NCI-H2029 (cell line): ENCODE measurements at regions not wholly inside any gene's neighbourhood (a gene's known extent, or its start where the extent isn't known, plus 50 kb on each side); places are given as distances from the start of the nearest gene placed in this dataset.

ENCODE experiments used
- DNase-seq: peaks from one replicate; lab custom pipeline; 2025; lab: John Stamatoyannopoulos, UW

- DNase-seq, result no peak
Measured at GRCh38 chr6:23027281-23027680, 457.9 kb downstream of the HDGFL1 start.

DNA sequence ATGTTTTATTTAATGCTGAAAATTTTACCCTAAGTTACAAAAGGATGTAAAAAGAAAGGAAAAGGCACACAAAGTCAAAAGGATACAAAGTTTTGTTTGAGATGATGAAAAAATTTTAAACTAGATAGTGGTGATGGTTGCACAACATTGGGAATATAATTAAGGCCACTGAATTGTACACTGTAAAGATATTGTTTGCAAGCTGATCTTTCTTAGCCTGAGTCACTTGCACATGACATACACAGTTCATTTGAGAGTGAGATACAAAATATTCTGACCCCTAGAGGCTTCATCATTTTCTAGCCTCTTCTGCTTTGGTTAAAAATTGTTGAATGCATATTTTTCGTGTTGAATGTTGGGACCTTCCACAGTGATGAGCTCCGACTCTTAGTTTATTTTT, 462.6 kb downstream of the HDGFL1 start:
- DNase-seq, result no peak

DNA sequence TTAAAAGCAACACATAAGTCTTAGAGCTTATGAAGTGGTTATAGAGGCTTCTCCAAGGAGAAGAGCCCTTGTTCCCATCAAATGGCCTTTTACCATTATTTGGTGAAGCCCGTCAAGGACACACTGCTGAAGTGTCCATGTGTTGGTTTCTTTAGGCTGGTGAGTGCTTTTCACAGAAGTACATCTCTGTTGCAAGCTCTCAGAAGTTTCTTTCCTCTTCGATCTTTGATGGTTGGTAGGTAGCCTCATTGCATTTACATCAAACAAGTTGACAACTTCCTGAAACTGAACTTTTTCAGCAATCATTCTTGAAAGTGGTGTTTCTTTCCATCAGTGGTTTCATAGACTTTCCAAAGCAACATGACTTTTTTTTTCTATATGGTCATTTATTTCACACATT, 465.6 kb downstream of the HDGFL1 start:
- no peak for DNase-seq

GRCh38 chr6:23036406-23036983, 467.1 kb downstream of the HDGFL1 start:
- no peak for DNase-seq

DNA sequence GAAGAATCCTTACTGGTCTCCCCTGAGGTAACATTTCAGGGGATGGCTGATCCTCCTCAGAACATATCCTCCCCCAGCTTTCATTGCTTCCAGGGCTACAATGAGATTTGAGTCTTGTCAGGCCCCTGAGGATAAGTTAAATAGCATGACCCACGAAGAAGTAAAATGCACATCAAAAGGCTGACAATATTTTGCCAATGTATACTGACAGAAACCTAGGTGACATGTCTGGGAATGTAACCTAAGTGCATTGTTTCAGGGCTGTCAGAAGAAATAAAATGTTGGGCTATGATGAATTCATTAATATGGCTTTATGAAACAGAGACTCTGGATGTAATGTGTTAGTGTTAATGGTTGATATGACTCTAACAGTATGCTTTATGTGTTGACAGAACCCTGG, 471.5 kb downstream of the HDGFL1 start:
- DNase-seq, result no peak

DNA sequence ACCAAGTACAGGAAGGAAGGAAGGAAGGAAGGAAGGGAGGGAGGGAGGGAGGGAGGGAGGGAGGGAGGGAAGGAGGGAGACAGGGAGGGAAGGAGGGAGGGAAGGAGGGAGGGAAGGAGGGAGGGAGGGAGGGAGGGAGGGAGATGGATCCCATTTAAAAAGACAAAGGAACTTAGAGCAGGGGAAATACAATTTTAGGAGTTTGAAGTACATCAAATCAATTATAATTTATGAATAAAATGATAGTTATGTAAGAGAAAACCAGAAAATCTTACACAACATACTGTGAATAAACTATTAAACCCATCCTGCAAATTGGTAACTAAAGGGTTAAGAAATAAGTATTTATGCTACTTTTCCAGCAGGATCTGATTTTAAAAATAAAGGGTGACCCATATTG, 475.9 kb downstream of the HDGFL1 start:
- DNase-seq, result no peak

DNA sequence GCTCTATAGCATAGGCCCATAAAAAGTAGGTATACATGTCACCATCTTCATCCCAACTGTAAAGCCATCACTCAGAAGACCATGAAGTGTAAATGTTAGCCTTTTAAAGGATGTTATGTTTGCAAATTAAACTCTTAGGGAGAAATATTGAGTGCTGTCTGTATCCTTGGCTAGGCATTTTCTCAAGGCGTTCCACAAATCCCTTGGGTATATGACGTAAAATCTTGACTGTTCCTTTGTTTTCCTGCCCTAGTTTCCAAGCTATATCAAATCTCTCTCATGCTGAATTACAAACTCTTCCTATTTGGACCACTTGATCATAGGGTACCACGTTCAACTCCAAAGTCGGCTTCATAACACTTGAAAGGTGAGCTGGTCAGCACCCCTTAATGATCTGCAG, 486.2 kb downstream of the HDGFL1 start:
- DNase-seq, result no peak

DNA sequence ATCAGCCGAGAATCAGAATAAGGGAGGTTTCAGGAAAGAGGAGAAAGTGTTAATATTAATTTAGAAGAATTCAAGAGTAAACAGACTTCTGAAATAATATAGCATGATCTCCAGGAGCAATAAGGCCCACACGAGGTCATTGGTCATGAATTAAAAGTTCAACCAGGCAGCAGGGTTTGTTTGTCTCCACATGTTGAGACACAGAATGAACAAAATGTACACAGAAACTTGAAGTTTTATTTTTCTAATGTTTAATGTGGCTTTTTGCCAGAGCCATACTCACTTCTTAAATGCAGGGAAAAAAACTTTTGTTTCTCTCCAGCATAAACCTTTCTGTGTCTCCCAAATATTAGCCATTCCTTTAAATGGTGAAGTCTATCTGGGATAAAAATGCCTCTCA, 504.5 kb downstream of the HDGFL1 start:
- no peak for DNase-seq

GRCh38 chr6:23077772-23078171, 508.4 kb downstream of the HDGFL1 start:
- DNase-seq, result no peak

DNA sequence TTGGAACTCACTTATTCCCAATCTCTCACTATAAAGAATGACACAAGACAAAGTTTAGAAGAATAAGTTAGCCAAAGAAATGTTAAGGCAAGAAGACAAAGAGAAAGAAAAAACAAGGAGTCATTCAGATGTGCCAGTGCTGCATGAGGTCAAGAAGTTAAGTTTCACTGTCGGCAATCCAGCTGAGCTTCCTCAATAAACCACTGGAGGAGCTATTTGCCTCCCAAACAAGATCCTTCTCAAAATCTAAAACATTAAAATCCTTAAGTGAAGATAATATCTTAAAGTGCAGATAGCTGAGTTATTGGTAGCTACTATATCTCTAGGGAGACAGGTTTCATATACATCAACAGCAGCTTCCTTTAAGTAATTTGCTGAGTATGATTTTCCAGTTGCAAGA, 512.3 kb downstream of the HDGFL1 start:
- no peak for DNase-seq

- no peak for DNase-seq
Measured at GRCh38 chr6:23086100-23086499, 516.7 kb downstream of the HDGFL1 start.

DNA sequence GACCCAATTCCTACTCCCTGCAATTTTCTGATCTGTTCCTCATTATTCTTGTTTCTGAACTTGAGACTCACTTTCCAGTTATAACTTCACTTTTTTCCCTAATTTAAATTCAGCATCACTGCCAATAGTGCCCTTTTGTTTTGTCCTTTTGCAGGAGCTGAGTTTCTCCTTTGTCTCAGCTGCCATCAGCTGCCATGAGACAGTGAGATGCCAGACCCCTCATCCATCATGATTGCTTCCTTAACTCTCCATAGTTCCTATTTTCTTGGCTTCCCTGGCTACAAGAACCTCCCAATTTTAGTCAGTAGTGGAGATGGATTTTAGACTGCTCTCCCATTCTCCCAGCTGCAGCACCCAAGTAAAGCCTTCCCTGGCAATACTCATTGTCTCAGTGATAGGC, 518.1 kb downstream of the HDGFL1 start:
- no peak for DNase-seq

GRCh38 chr6:23088761-23089160, 519.4 kb downstream of the HDGFL1 start:
- no peak for DNase-seq

GRCh38 chr6:23089981-23090380, 520.6 kb downstream of the HDGFL1 start:
- no peak for DNase-seq

GRCh38 chr6:23091795-23092194, 522.4 kb downstream of the HDGFL1 start:
- no peak for DNase-seq

DNA sequence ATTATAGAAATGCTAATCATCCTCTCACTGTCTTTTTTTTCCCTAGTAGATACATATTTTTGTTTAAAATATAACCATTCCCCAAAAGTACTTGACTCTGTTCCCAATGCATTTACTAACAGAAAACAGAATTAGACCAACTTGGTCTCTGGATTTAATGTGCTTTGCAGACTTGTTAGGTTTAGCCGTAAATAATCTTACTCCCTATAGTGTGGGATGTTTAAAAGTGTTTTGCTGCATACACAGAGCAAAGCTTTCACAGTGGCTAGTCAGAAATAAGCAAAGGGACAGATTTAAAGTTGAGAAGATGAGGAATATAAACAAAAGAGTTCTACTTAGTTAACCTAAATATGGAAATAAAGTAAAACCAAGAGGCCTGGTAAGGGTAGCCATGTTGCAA, 527.5 kb downstream of the HDGFL1 start:
- DNase-seq, result no peak

GRCh38 chr6:23097566-23097965, 528.2 kb downstream of the HDGFL1 start:
- DNase-seq, result no peak

DNA sequence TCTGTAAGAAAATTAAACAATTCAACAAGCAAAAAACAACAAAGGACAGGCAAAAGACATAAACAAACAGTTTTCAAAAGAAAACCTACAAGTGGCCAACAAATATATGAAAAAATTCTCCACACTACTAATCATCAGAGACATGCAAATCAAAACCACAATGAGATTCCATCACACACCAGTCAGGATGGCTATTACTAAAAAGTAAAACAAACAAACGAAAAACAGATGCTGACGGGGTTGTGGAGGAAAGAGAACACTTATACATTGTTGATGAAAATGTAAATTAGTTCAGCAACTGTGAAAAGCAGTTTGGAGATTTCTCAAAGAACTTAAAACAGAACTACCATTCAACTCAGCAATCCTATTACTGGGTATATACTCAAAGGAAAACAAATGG, 537.6 kb downstream of the HDGFL1 start:
- DNase-seq, result no peak

DNA sequence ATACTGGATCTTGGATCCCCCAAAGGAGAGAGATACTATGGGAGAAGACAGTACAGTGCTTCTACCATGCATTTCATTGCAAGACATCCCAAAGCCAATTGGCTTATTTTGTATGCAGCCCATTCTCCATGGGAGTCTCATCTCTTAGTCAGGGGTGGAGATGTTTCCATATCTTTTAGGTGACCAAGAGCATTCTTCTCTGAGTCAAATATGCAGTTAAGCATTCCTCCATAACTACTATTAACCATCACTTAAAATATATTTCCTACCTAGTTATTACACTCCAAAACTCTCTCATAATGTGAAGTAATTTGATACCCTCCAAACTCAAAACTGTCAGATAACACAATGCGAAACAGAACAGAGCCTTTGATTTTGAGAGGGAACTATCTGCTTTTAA, 542.6 kb downstream of the HDGFL1 start:
- no peak for DNase-seq

- no peak for DNase-seq
Measured at GRCh38 chr6:23114812-23115504, 545.6 kb downstream of the HDGFL1 start.

DNA sequence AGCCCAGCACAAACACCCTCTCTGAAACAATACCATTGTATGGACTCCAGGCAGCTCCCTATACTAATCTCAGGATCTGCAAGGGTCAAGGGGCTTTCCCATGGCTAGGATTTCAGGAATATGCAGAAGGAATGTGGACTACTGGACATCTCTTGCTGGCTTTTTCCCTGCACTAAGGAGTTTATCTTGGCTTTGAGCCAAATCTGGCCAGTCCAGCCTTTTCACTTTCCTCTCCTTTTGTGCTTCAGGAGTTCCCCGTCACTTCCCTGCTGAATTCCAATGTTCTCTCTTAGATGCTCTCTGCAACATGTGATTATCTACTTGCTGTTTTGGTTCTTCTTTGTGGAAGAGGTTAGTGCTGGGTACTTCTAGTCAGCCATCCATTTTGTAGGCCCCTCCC, 568.2 kb downstream of the HDGFL1 start:
- DNase-seq, result no peak

- DNase-seq, result no peak
Measured at GRCh38 chr6:23140871-23141270, 571.5 kb downstream of the HDGFL1 start.

DNA sequence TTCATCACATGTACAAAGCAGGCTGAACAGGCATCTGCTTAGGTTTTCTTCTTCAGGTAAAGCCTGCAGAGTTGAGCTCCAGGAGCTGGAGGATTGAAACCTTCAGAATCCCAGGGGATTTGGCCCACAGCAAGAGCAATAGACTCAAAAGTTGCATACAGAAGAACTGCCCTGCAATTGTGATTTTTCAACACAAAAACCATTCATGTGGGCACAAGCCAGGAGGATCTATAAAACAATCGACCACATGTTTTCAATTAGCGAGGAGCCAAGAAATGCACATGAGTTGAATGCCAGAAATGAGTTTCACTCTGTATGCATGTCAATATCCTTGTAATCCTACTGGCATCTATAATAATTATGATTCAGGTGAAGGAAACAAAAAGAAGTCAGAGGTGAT, 576.4 kb downstream of the HDGFL1 start:
- no peak for DNase-seq

DNA sequence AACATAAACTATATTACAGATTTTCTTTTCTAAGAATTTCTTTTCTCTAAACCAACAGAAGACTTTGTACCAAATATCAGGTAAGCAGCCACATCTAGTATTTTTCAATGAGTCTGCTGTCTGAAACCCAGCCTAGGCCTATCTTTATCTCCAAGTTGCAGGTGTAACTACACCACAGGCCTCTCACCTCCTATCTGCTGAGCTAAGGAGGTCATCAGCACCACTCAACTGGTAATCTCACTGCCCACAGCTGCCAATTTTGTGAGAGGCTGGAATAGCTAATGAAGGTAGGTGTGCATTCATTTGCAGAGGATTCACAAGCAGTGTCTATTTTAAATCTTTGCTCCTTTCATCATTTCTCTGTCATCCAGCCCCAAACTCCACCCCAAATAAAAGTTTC, 584.8 kb downstream of the HDGFL1 start:
- peak; percentile 28 for DNase-seq
